Endothelial cell of umbilical vein (primary cell): ENCODE measurements at regions not wholly inside any gene's neighbourhood (a gene's known extent, or its start where the extent isn't known, plus 50 kb on each side); places are given as distances from the start of the nearest gene placed in this dataset.

Experiments
- BruUV-seq: library from RNA; stranded (reverse); fragments of 400-500 nt; replicated peaks from 2 replicates; lab custom pipeline; 2021; lab: Mats Ljungman, UMichigan
- CTCF ChIA-PET: fragments of 300-600, 350-600 bp; sonication (Branson Sonifier 250); formaldehyde crosslinking; loops from one replicate; lab custom pipeline; 2021; ENCODE audit warnings: antibody characterized with exemption, inconsistent platforms; lab: Charles Lee
- POLR2A ChIA-PET: fragments of 300-600, 350-600 bp; sonication (Branson Sonifier 250); formaldehyde crosslinking; loops from one replicate; lab custom pipeline; 2021; ENCODE audit warnings: antibody characterized with exemption, inconsistent platforms; lab: Charles Lee
- DNase-seq: peaks from one replicate; pipeline ENCODE4 v3.0.0-alpha.2; 2011; ENCODE audit warnings: low read depth, low spot score
- FAIRE-seq: peaks from 2 replicates; lab custom pipeline; 2011; peaks lifted over from hg19 to GRCh38; lab: Jason Lieb, UNC
- H2AFZ ChIP-seq: 2 replicates; pipeline ENCODE4 v1.6.0; 2012; ENCODE audit warnings: low read depth, low read length, control low read depth, inconsistent platforms
- H3K27ac ChIP-seq: 2 replicates; pipeline ENCODE4 v1.5.1; 2011; ENCODE audit warnings: low read depth, mild to moderate bottlenecking, control low read depth, low read length, moderate library complexity; ENCODE audit not compliant: insufficient read depth
- H3K27me3 ChIP-seq, 2 experiments: 2 replicates each; pipeline versions ENCODE4 v1.6.0 to v1.6.1; 2011; ENCODE audit warnings: low read length in 2 of 2, mixed read lengths in 1 of 2; ENCODE audit not compliant: control insufficient read depth in 2 of 2, insufficient read depth in 2 of 2
- H3K36me3 ChIP-seq, 2 experiments: 2 replicates in 1 of 2; 3 replicates in 1 of 2; pipeline ENCODE4 v1.5.1; 2011; ENCODE audit warnings: low read length in 2 of 2, mild to moderate bottlenecking in 1 of 2, moderate library complexity in 1 of 2; ENCODE audit not compliant: control insufficient read depth in 2 of 2, insufficient read depth in 2 of 2; ENCODE audit errors: extremely low read depth in 1 of 2
- H3K4me1 ChIP-seq: 3 replicates; pipeline ENCODE4 v1.5.1; 2011; ENCODE audit warnings: mild to moderate bottlenecking, low read length; ENCODE audit not compliant: control insufficient read depth, insufficient read depth; ENCODE audit errors: extremely low read depth
- H3K4me2 ChIP-seq: 2 replicates; pipeline ENCODE4 v1.6.1; 2011; ENCODE audit warnings: low read length, control low read depth, mixed read lengths; ENCODE audit not compliant: insufficient read depth
- H3K4me3 ChIP-seq, 3 experiments: fragments of 200-600 bp in 1 of 3; sonication (generic), shearing (Covaris generic) in 1 of 3; replicated peaks in 1 of 3; 2 replicates each; pipeline ENCODE4 v1.5.1; 2011 to 2016; ENCODE audit warnings: control low read depth in 3 of 3, low read length in 3 of 3, mild to moderate bottlenecking in 2 of 3, inconsistent platforms in 1 of 3, low read depth in 1 of 3, moderate library complexity in 1 of 3; ENCODE audit not compliant: insufficient read depth in 1 of 3
- H3K79me2 ChIP-seq: 2 replicates; pipeline ENCODE4 v1.6.0; 2012; ENCODE audit warnings: low read length, inconsistent platforms; ENCODE audit not compliant: control insufficient read depth, insufficient read depth
- H3K9ac ChIP-seq: replicated peaks from 2 replicates; pipeline ENCODE3; 2011; ENCODE audit warnings: low read length, control low read depth; ENCODE audit not compliant: insufficient read depth; ENCODE audit errors: extremely low read depth
- H3K9me1 ChIP-seq: replicated peaks from 3 replicates; pipeline ENCODE4 v1.6.0; 2011; ENCODE audit warnings: mild to moderate bottlenecking, low read length; ENCODE audit not compliant: control insufficient read depth, insufficient read depth; ENCODE audit errors: extremely low read depth
- H3K9me3 ChIP-seq: replicated peaks from 2 replicates; pipeline ENCODE4 v1.5.1; 2012; ENCODE audit warnings: low read length, inconsistent platforms; ENCODE audit not compliant: control insufficient read depth, insufficient read depth
- H4K20me1 ChIP-seq: replicated peaks from 2 replicates; pipeline ENCODE3; 2011; ENCODE audit warnings: mild to moderate bottlenecking, low read length; ENCODE audit not compliant: control insufficient read depth, insufficient read depth; ENCODE audit errors: extremely low read depth
- EZH2 ChIP-seq: IDR thresholded peaks from 2 replicates; pipeline ENCODE4 v1.6.1; 2012; ENCODE audit warnings: borderline replicate concordance, low read depth, mild to moderate bottlenecking, moderate library complexity, low read length, inconsistent platforms; ENCODE audit not compliant: severe bottlenecking
- FOS ChIP-seq: IDR thresholded peaks from 2 replicates; pipeline ENCODE4 v1.6.1; 2011; ENCODE audit warnings: mild to moderate bottlenecking, low read length, moderate library complexity, borderline replicate concordance; ENCODE audit not compliant: insufficient read depth
- GATA2 ChIP-seq: IDR thresholded peaks from 2 replicates; pipeline ENCODE4 v1.7.0; 2011; ENCODE audit warnings: low read depth, mild to moderate bottlenecking, moderate library complexity, mixed read lengths, low read length; ENCODE audit not compliant: insufficient read length, insufficient read depth
- JUN ChIP-seq: IDR thresholded peaks from 2 replicates; pipeline ENCODE4 v1.6.1; 2011; ENCODE audit warnings: borderline replicate concordance, low read depth; ENCODE audit not compliant: insufficient read length, insufficient read depth
- MYC ChIP-seq: IDR thresholded peaks from one replicate; pipeline ENCODE4 v1.6.1; 2011; ENCODE audit warnings: mild to moderate bottlenecking, low read depth, low read length
- POLR2A ChIP-seq: IDR thresholded peaks from 2 replicates; pipeline ENCODE4 v1.6.1; 2012; ENCODE audit warnings: low read depth, mild to moderate bottlenecking, control low read depth, low read length
- POLR2AphosphoS5 ChIP-seq: IDR thresholded peaks from 2 replicates; pipeline ENCODE4 v1.6.1; 2012; ENCODE audit warnings: low read depth, mild to moderate bottlenecking, control low read depth, low read length, moderate library complexity; ENCODE audit not compliant: insufficient read depth
- dilution Hi-C: fragments of 300-500 bp; cut with MboI; formaldehyde crosslinking; loops from one replicate; pipeline ENCODE4 v1.15.0; 2019; ENCODE audit warnings: low sequenced_read_pairs; ENCODE audit not compliant: extremely low pct_ligation_motif_present
- intact Hi-C: fragments of 100-400 bp; cut with micrococcal nuclease; formaldehyde crosslinking; loops from one replicate; pipeline ENCODE4 v1.10.0; 2022
- TF ChIP-seq, protein P1 (sequence below): IDR thresholded peaks from 2 replicates; pipeline ENCODE4 v1.6.1; 2011; ENCODE audit not compliant: insufficient read depth, insufficient read length
- TF ChIP-seq, protein P2 (sequence below), 2 donors: IDR thresholded peaks; 1 replicate in 1 of 2; 2 replicates in 1 of 2; pipeline ENCODE4 v1.5.1; 2011; ENCODE audit warnings: low read length in 2 of 2, mild to moderate bottlenecking in 2 of 2, moderate library complexity in 2 of 2, control low read depth in 1 of 2, inconsistent platforms in 1 of 2, low read depth in 1 of 2; ENCODE audit not compliant: insufficient read depth in 1 of 2; ENCODE audit errors: extremely low read depth in 1 of 2

DNA sequence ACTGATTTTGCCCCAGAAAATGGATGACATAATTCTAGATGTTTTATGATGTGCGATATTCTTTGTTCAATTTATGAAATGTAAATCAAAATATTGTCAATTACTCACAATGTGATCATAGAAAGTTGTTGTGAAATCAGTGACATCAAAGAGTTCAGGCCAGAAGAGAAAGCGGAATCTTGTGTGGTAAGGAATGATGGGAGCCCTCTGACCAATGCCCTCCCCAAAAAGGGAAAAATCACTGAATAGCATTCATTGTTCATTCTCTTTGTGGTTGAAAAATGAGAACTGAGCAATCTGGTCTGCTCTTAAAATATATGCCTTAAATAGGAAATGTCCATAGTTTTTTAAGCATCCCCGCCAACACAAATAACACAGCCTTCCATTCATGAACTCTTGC lies 247.1 kb upstream of the GRIK2 start:
- H3K36me3 ChIP-seq: no peaks in the 10 kb centered on the region
- H3K79me2 ChIP-seq: no peaks in the 10 kb centered on the region
- no peak overlapping the region for H2AFZ ChIP-seq
- dilution Hi-C loops: no loop called here
- FAIRE-seq: no peak
- H3K4me2 ChIP-seq: no peak overlapping the region
- no TSS peak for BruUV-seq
- no peaks in the 10 kb centered on the region for H3K27me3 ChIP-seq
- no peak for DNase-seq
- no peaks in the 10 kb centered on the region for H4K20me1 ChIP-seq
- H3K27ac ChIP-seq: no peak overlapping the region
- H3K9me3 ChIP-seq: no peaks in the 10 kb centered on the region
- H3K4me1 ChIP-seq: no peaks in the 10 kb centered on the region
- ChIA-PET POLR2A (no interaction called here), CTCF (no interaction called here)
- no peaks in the 10 kb centered on the region for H3K9me1 ChIP-seq
- no peak overlapping the region for H3K4me3 ChIP-seq
- no peak overlapping the region for H3K9ac ChIP-seq
- intact Hi-C loops: no loop called here
- TF ChIP-seq JUN (no peak), EZH2 (no peak), GATA2 (no peak), MYC (no peak), POLR2A (no peak), POLR2AphosphoS5 (no peak), FOS (no peak)
- TF ChIP-seq, protein P1, sequence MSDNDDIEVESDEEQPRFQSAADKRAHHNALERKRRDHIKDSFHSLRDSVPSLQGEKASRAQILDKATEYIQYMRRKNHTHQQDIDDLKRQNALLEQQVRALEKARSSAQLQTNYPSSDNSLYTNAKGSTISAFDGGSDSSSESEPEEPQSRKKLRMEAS: no peak
- TF ChIP-seq, protein P2, sequence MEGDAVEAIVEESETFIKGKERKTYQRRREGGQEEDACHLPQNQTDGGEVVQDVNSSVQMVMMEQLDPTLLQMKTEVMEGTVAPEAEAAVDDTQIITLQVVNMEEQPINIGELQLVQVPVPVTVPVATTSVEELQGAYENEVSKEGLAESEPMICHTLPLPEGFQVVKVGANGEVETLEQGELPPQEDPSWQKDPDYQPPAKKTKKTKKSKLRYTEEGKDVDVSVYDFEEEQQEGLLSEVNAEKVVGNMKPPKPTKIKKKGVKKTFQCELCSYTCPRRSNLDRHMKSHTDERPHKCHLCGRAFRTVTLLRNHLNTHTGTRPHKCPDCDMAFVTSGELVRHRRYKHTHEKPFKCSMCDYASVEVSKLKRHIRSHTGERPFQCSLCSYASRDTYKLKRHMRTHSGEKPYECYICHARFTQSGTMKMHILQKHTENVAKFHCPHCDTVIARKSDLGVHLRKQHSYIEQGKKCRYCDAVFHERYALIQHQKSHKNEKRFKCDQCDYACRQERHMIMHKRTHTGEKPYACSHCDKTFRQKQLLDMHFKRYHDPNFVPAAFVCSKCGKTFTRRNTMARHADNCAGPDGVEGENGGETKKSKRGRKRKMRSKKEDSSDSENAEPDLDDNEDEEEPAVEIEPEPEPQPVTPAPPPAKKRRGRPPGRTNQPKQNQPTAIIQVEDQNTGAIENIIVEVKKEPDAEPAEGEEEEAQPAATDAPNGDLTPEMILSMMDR (IDR thresholded peaks at IDR 0.05; ENCODE audit: extremely low read depth in 1 of 2, insufficient read depth in 1 of 2, low read depth in 1 of 2, low read length in 2 of 2): no peak
